GM18870 (cell line): ENCODE measurements at regions not wholly inside any gene's neighbourhood (a gene's known extent, or its start where the extent isn't known, plus 50 kb on each side); places are given as distances from the start of the nearest gene placed in this dataset.

Source experiments
- ATAC-seq: cut with Tn5 transposase; IDR thresholded peaks from one replicate; pipeline ENCODE4 v1.9.1; 2021; ENCODE audit warnings: moderate library complexity; ENCODE audit not compliant: unreplicated experiment

- ATAC-seq, result no peak
These were observed 143.3 kb downstream of the GPAT3 start for GRCh38 chr4:83679254-83679653.

DNA sequence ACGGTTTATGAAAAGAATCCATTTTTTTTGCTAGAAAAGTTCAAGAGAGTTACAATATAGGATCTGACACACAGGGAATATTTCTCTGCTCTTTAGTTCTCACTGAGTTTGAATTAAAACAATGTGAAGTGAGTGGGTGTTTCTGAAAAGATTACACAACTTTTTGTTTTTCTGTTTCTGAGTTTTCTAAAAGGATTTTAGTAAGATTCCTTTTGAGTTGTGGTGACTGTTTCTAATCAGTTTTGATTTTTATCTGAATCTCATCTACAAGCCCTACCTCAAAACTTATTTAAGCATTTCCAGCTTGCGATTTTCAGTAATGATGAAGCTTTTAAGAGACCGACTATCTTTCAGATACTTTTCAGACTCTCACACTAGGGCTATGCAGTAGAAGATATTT, 141.7 kb downstream of the GPAT3 start:
- ATAC-seq, result no peak

GRCh38 chr4:83664741-83665140, 128.8 kb downstream of the GPAT3 start:
- ATAC-seq, result no peak

- ATAC-seq, result no peak
These were observed 128.2 kb downstream of the GPAT3 start for GRCh38 chr4:83664071-83664470.

DNA sequence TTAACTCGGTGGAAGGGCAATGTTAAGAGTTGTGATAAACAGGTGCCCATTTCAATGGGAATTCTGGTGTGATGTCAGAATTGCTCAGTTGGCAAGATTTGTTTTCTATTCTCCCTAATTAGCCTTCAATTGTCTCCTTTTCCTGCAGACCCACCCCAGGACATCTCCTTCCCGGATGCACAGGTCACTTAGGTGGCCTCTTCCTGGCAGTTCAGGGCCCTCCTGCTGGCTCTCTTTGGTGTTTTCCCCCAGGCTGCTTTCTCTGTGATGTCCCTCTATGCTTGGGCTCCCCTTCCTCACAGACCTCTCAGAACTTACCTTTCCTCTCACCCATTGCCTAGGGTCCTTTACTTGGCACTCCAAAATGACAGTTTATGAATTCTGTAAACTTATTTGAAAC, 126.3 kb downstream of the GPAT3 start:
- no peak for ATAC-seq

GRCh38 chr4:83661359-83661758, 125.5 kb downstream of the GPAT3 start:
- no peak for ATAC-seq

- no peak for ATAC-seq
These were observed 124.7 kb downstream of the GPAT3 start for GRCh38 chr4:83660578-83660977.

- no peak for ATAC-seq
These were observed 122.9 kb downstream of the GPAT3 start for GRCh38 chr4:83658806-83659205.

DNA sequence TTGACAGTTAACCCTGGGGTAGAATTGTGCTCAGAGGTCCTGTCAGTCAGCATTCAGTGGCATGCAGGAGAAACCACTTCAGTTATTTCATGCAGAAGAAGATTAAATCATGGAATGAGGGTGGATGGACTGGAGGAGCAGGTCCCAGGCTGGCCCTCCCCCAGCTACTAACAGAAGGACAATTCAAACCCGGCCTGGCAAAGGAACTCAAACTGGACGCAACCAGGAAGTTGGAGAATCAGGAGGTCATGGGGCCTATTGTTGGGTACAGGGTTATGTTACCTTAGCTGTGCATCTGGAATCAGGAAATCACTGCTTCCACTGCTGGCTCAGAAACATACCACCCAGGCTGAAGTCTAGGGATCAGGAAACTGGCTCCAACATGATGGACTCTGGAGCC, 121.4 kb downstream of the GPAT3 start:
- ATAC-seq, result no peak
